Mucosa of descending colon (tissue), 3 donors: ENCODE measurements at regions not wholly inside any gene's neighbourhood (a gene's known extent, or its start where the extent isn't known, plus 50 kb on each side); places are given as distances from the start of the nearest gene placed in this dataset.

ENCODE experiments used
- ATAC-seq: fragments of 200-7000 bp; cut with Tn5 transposase; one replicate; pipeline ENCODE4 v1.9.1; 2020; ENCODE audit warnings: mild to moderate bottlenecking, moderate library complexity
- DNase-seq, 3 donors: peaks; one replicate each; pipeline ENCODE4 v3.0.0-alpha.2; 2020
- H3K36me3 ChIP-seq: fragments of 200-600 bp; one replicate; pipeline ENCODE4 v1.8.0; 2021; ENCODE audit warnings: low read depth, mild to moderate bottlenecking
- H3K4me1 ChIP-seq: fragments of 200-600 bp; one replicate; pipeline ENCODE4 v1.8.0; 2021; ENCODE audit warnings: low read depth, mild to moderate bottlenecking
- H3K4me3 ChIP-seq: fragments of 200-600 bp; one replicate; pipeline ENCODE4 v1.8.0; 2021; ENCODE audit warnings: mild to moderate bottlenecking
- H3K9me3 ChIP-seq: fragments of 200-600 bp; one replicate; pipeline ENCODE4 v1.8.0; 2021; ENCODE audit warnings: mild to moderate bottlenecking
- intact Hi-C, 2 donors: fragments of 100-400 bp; cut with DNase I in 1 of 2; cut with micrococcal nuclease in 1 of 2; formaldehyde crosslinking; loops; one replicate each; pipeline versions ENCODE4 v1.11.0 to v1.11.1; 2022; cut with DNase I, micrococcal nuclease
- TF ChIP-seq, protein P1 (sequence below): fragments of 200-600 bp; IDR thresholded peaks from one replicate; pipeline ENCODE4 v1.8.0; 2022; ENCODE audit warnings: antibody characterized with exemption, mild to moderate bottlenecking
- donor health status: DM: no; HTN: no; CAD: no; lungs with moderate emphysema.
- donor health status: DM: no; HTN: no; CAD: no.
- donor health status: DM: no; HTN: yes; CAD: no.

GRCh38 chrX:134738986-134739740 is 57.8 kb downstream of the PABIR2 start:
- no peaks in the 10 kb centered on the region for H3K4me1 ChIP-seq
- DNase-seq (no peak), ATAC-seq (no peak)
- no peak overlapping the region for H3K4me3 ChIP-seq
- H3K9me3 ChIP-seq: no peaks in the 10 kb centered on the region
- intact Hi-C loops: no loop called here
- TF ChIP-seq, protein P1, sequence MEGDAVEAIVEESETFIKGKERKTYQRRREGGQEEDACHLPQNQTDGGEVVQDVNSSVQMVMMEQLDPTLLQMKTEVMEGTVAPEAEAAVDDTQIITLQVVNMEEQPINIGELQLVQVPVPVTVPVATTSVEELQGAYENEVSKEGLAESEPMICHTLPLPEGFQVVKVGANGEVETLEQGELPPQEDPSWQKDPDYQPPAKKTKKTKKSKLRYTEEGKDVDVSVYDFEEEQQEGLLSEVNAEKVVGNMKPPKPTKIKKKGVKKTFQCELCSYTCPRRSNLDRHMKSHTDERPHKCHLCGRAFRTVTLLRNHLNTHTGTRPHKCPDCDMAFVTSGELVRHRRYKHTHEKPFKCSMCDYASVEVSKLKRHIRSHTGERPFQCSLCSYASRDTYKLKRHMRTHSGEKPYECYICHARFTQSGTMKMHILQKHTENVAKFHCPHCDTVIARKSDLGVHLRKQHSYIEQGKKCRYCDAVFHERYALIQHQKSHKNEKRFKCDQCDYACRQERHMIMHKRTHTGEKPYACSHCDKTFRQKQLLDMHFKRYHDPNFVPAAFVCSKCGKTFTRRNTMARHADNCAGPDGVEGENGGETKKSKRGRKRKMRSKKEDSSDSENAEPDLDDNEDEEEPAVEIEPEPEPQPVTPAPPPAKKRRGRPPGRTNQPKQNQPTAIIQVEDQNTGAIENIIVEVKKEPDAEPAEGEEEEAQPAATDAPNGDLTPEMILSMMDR: no peak
- H3K36me3 ChIP-seq: no peaks in the 10 kb centered on the region

DNA sequence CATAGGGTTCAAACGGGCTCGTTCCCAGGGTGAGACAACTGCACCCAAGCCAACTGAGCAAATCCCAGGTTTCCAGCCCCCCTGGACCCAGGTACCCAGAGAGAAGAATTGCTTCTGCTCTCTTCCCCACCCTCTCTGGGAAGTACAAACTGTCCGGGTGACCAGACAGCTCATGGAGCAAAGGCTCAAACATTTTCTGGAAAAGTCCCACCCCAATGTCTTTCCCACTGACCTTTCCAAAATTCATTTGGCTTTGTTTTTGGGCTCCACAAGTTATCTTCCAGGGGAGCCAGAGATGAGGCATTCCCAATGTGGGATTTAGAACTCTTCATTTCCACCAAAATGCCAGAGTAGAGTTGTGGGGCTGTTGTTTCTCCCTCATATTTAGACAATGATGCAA is 58.6 kb downstream of the PABIR2 start:
- no peaks in the 10 kb centered on the region for H3K9me3 ChIP-seq
- ATAC-seq: no peak
- H3K4me1 ChIP-seq: no peaks in the 10 kb centered on the region
- TF ChIP-seq, protein P1: no peak
- intact Hi-C loops: no loop called here
- H3K36me3 ChIP-seq: no peaks in the 10 kb centered on the region
- H3K4me3 ChIP-seq: no peak overlapping the region
- no peak for DNase-seq

DNA sequence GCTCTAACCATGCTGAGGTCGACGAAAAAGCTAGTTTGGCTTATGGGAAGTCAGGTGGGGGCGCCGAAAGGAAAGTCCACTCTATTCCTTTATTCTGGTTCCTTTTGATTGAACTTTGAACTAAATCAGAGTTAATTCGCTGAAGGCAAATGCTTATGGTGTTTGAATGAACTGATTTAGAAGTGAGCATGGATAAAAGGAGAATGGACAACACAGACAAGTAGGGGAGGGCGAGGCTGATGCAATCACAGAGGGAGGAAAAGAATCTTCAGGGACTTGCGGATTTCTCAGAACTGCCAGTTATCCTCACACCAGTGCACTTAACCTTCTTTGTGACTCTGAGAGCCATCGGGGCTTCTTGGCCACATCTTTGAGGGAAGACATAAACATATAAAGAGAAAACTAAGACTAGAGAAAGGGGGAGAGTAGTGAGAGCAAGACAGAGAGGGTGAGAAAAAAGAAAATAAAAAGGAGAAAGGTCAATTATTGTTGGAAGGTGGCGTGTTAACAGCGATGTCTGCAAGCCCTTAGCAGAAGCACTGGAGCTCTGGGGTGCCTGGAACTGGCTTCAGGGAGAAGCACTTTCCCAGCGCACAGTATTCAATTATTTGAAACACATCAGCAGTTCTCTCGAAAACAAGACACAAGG is 59.2 kb downstream of the PABIR2 start:
- ATAC-seq (no peak), DNase-seq (no peak)
- TF ChIP-seq, protein P1: no peak
- no peaks in the 10 kb centered on the region for H3K9me3 ChIP-seq
- no peak overlapping the region for H3K4me3 ChIP-seq
- intact Hi-C loops: no loop called here
- H3K4me1 ChIP-seq: no peaks in the 10 kb centered on the region
- H3K36me3 ChIP-seq: no peaks in the 10 kb centered on the region

GRCh38 chrX:134737061-134737460 is 59.9 kb downstream of the PABIR2 start:
- TF ChIP-seq, protein P1: no peak
- Histone ChIP-seq H3K4me1 (no peaks in the 10 kb centered on the region), H3K9me3 (no peaks in the 10 kb centered on the region), H3K4me3 (no peak overlapping the region), H3K36me3 (no peaks in the 10 kb centered on the region)
- intact Hi-C loops: no loop called here
- ATAC-seq (peak; percentile 21), DNase-seq (peak in 1 of 3 donors; percentile 2)

DNA sequence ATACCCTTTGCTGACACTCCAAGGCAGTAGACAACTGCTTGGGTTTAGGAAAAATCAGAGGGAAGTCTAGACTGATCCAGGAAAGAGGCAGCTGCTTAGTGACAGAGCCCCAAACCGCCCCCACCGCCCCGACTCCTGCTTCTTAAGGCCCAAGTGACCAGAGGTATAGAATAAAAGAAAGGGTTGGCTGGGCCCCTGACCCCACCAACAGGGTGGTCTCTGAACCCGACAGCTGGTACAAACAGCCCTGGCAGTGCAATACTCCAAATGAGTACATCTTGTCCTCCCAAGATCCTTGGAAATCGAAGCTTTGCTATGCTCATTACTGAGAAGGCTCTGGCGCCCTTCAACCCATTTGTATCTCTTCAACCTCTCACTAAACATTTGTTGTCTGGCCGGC is 60.6 kb downstream of the PABIR2 start:
- Histone ChIP-seq H3K4me1 (no peaks in the 10 kb centered on the region), H3K36me3 (no peaks in the 10 kb centered on the region), H3K9me3 (no peaks in the 10 kb centered on the region), H3K4me3 (no peak overlapping the region)
- ATAC-seq (no peak), DNase-seq (no peak)
- intact Hi-C loops: no loop called here
- TF ChIP-seq, protein P1: no peak
